ENCODE measurements at regions not wholly inside any gene's neighbourhood (a gene's known extent, or its start where the extent isn't known, plus 50 kb on each side); places are given as distances from the start of the nearest gene placed in this dataset.

DNA sequence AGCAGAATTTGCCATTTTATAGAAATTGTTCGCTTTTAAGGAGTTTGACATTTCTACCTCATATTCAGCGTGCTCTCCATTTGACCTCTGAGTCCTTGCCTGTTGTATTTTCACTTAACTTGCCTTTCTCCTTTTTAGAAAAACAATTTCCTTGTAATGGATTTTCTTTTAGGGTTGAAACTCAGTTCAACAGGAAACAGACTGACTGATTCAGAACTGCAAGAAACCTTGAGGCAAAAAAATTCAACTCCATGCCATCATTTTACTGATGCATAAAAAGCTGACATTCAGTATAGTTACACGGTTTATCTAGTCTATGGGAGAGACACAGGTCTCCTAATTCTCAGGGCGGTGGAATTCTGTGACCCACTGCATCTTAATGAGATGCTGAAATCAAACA lies 59.8 kb downstream of the MRPS30 start:
- no peak for DNase-seq

DNA sequence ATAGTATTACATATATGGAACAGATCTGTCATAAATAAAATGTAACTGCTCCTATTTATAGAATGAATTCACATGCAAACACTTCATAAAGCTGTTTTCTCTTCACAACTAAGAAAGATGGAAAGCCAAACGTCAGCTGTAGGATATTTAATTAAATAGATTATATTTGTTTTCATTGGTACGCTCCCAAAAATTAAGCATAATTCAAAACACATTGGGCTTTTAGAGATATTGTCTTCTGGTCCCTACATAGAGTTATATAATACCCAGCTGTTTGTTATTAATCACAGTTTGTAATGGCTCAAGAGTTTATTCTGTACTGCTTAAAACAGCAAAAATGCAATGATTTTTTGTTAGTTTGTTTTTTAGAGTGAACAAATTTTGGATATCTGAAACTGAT lies 61.2 kb downstream of the MRPS30 start:
- DNase-seq: no peak

DNA sequence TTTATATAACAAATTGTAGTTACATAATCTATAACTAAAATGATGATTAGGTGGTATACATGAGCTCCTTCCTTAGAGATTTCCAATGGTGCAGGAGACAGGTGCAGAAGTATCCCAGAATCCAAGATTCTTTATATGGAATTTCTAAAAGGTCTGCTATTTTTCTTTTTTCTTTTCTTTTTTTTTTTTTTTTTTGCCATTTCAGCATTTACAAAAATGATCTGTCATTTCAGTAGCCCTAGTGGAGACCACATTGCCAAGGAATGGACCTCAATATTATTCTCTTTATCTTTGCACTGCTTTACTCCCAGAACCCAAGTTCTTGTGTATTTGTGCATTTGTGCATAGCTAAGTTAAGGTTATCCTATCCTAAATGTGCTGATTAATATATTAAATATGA lies 61.7 kb downstream of the MRPS30 start:
- no peak for DNase-seq

DNA sequence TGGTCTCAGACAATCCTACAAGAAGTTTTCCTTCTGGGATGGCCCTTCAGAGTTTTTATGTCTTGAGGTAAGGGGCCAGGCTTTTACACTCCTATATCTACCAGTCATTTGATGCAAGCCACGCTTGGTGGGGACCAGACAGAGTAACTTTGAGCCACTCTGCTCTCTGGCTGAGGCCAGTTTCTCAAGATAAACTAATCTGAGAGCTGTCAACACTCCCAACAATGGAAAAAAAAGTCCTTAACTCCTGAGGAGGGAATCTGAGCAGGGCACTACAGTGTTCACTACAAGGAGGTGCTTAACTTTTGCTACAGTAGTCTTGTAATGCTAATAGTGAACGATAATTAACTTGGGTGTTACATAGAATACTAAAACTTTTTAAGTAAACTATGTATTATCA lies 62.7 kb downstream of the MRPS30 start:
- DNase-seq: no peak

DNA sequence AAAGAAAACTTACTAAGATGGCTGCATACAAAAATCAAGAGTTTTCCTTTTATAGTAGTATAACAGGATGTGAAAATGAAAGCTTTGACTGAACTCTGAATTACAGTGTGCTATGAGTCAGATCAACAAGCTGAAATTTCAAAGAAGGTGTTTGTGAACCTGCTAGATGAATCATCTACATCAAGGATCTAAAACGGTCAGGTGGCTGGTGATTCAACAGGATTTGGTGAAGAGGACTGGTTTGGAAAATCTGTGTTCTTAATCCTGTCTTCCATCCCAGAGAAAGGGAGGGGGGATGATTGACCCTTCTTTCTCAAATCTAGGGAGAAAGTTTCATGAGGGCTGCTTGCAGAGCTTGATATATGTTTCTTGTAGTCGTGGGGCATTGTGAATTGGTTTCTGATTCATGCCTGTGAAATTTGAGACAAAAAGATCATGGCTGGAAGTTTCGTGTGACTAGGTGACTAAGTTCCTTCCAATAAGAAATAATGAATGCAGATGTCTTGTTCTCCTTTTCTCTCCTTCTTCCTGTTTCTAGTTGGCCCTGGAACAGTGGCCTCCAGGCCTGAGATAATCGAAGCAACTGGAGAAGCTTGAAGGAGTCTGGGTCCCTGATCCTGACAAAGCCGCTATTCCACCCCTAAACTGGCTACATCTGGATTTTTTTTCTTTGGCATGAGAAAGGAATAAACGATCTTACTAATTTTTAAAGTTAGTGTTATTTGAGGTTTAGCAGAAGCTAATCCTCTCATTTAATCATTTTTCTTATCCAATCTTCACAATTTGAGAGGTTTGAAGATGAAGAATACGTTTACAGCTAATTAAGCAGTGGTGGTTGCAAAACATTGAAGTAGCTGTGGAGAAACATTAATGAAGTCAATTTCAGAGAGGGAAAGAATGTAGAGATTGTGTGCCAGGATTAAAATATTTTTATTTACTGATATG lies 67.2 kb downstream of the MRPS30 start:
- peak; percentile 41 for DNase-seq

DNA sequence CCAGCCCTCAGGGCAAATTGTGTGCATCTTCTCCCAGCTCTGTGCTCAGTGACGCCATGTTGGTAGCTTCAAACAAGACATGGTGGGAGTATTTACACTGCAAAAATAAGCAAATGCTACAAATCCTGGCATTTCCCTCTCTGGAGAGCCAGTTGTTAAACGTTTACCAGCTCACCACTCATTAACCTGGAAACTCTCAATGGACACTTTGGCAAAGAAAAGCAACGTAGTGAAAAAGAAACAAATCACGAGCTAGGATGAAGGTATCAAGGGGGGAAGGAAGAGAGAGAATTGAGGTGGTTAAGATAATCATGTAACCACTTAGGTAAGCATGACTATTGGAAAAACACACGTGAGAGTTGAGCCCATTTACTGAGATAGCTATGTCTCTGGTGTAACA lies 72.5 kb downstream of the MRPS30 start:
- DNase-seq: no peak

DNA sequence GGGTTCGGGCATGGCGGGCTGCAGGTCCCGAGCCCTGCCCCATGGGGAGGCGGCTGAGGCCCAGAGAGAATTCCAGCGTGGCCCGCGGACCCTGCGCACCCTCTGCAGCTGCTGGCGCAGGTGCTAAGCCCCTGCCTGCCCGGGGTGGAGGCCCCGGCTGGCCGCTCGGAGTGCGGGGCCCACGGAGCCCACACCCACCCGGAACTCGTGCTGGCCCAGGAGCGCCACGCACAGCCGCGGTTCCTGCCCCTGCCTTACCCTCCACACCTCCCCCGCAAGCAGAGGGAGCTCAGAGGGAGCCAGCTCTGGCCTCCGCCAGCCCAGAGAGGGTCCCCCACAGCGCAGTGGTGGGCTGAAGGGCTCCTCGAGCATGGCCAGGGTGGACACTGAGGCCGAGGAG lies 75.3 kb downstream of the MRPS30 start:
- no peak for DNase-seq

DNA sequence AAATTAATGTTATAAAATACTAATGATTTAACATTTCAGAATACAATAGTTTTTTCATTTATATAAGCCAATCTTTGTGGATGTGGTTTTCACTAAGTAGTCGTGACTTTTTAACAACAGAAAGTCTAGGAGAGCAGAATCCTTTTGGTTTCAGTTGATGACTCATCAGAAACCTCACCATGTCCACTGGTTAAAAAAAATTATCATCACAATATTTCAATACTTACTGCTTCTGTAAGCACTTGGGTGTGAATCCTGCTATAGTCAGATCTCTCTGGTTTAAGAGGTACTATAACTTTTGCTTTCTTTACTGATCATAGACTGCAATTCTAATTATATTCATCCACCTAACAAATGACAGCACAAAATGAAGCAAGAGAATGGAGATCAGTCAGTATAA lies 77.2 kb downstream of the MRPS30 start:
- no peak for DNase-seq

DNA sequence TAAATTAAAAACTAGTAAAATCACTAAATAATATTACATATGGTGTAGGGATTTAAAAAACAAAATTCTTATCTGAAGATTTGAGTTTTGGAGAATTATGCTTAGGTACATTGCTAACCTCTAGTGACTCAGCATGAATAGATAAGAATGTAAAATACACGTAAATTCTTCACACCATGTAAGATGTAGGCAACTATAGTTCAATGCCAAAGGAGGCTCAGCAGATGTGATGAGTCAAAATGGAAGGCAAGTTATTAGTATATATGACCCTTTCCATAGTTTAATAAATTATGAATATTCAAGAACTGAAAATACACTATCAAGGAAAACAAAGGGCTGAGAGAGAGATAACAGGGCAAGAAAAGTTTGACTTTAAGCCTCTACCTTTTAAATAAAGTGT lies 79.0 kb downstream of the MRPS30 start:
- no peak for DNase-seq

DNA sequence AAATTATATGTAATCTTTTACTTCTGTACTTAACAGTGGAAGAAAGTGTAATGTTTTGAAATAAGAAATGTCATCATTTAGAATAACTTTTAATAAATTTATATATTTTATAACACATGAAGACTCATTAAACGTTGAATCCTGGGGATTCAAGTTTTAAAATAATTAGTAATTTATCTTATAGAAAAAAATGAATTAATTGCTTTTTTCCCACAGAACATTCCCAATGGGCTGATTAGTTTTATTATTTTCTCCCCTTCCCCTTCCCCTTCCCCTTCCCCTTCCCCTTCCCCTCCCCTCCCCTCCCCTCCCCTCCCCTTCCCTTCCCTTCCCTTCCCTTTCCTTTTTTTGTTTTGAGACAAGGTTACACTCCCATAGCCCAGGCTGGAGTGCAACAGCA lies 79.7 kb downstream of the MRPS30 start:
- no peak for DNase-seq

DNA sequence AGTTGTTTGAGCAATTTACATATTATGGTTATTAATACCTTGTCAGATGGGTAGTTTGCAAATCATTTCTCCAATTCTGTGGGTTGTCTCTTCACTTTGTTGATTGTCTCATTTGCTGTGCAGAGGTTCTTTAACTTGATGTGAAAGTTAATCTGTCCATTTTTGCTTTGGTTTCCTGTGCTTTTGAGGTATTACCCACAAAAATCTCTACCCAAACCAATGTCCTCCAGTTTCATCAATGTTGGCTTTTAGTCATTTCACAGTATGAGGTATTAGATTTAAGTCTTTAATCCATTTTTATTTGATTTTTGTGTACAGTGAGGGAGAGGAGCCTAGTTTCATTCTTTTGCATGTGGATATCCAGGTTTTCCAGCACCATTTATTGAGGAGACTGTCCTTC lies 82.4 kb downstream of the MRPS30 start:
- no peak for DNase-seq

DNA sequence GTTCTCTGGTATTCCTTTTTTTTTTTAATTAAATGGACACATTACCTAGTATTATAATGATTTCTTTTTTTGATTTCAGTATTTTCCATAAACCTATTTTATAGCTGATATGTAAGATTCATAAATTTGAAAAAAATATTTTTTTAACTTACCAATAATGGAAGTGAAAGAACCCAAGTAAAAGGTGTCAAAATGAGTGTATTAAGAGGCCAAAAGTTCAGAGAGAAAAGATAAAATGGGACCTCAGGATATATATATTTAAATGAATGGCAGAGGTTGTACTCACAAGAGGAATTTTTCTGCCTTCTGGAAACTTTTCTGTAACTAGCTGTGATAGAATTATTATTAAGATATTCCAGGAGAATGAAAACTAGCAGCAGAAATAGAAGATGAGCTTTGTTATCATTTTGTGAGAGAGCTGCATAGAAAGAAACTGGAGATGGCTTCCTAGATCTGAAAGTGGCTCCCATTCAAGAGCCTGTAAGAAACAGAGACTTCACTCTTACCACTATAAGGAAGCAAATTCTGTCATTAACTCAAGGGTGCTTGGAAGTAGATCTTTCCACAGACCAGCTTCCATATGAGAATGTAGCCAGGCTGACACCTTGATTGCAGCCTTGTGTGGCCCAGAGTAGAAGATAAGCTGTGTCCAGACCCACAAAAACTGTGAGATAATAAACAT lies 91.7 kb downstream of the MRPS30 start:
- DNase-seq: no peak

DNA sequence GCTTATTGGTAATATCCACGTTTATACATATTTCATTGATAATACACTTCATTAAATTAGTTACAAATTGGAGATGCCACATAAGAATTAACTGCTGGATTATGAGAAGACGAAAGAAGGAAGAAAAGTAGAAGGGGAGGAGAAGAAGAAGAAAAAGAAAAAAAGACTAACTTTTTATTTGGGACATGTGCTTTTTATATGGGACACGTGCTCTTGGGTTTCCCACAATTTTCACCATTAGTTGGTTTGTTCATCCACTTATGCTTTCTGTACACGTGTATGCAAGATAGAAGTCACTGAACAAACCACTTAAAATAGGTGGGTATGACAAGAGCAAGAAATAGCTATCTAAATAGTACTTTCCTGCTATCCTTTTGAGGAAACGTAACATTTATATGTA lies 98.6 kb downstream of the MRPS30 start:
- DNase-seq: no peak

DNA sequence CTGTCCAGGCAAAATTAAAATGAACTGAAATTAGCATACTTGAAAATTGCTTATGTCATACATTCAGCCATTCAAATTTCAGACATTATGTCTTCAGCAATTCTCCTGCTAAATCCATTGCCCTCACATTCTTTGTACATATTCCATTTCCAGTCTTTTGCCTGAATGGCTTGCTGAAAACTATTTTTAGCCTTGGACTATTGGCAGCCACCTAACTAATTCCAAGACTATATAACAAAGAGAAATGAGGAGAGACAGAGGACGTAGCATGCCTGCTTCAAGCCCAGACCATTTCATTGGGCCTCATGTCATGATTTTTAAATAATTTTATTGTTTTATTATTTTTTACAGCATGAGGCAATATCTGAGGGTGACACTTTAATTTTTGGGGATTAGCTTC lies 100.3 kb downstream of the MRPS30 start:
- no peak for DNase-seq

DNA sequence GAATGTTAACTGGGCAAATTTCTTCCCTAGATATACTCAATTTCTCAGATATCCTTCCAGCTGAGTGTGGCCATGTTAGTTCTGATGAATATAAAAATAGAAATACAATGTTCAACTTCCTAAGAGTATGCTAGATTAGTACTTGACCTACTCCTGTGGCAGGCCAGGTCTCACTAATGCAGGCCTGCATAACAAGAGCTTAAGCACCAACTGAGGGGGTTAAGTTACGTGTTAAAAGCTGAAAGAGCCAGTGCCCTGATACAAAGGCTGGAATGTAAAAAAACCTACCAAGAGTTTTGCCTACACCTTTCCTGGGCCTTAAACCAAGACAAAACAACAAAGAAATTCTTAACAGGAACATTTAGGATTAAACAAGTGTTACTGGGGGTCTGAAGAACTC lies 102.8 kb downstream of the MRPS30 start:
- DNase-seq: no peak

DNA sequence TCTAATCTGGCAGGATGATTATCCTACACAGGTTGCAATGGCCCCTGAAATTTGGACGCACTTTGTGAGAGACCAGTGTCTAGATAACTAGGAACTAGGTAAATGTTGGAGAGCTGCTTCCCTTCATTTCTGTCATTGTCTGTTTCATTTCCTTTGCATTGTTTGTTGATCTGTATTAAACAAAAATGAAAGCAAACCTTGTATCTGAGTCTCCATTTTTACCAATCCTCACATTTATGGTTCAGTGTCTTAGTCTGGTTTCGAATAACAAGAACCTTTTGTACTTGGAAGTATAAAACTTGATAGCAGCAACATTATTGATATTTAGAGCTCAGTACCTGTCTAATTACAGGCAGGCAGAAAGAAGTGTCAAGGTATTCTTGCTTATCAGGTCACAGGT lies 105.5 kb downstream of the MRPS30 start:
- no peak for DNase-seq

DNA sequence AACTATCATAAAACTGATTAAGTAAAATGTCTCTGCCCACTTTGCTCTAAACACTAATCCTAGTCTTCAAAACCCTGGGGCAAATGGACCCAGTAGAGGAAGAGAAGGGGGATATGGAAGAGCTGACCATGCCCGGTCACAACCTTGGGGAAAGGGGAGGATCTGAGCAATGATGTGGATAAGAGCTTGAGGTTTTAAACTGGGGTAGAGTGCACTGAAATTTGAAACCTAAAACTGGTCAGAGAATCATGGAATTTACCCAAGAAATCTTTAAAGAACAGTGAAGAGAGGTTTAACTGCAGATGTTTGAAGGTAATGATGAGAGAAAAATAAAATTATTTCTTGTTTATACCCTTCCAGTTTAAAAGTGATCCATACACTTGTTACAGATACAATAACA lies 110.8 kb downstream of the MRPS30 start:
- DNase-seq: no peak

DNA sequence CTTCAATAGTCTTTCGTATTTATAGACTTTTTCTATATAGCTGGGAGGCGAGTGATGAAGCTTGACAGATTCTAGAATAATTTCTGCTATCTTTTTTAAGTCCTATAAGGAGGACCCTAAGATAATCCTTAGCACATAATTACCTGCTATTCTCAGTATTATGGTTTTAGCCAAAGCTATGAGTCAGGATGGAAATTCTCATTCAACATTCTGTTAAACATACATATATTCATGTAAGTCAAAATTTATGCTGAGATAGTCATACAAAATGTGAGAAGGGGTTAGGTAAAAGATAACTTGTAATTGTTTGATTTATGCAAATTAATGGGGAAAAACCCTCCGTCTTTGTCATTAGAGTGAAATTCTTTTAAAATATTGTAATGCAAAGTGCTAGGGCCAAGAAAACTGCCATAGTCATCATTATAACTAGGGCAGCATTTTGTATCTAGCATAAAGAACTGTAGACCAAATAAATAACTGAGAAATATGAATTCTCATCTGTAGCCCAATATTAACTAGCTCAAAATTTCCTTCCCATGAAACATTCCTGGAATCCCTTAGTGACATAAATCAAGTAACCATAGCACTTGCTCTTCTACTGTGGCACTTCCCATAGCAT lies 118.5 kb downstream of the MRPS30 start:
- DNase-seq: no peak

DNA sequence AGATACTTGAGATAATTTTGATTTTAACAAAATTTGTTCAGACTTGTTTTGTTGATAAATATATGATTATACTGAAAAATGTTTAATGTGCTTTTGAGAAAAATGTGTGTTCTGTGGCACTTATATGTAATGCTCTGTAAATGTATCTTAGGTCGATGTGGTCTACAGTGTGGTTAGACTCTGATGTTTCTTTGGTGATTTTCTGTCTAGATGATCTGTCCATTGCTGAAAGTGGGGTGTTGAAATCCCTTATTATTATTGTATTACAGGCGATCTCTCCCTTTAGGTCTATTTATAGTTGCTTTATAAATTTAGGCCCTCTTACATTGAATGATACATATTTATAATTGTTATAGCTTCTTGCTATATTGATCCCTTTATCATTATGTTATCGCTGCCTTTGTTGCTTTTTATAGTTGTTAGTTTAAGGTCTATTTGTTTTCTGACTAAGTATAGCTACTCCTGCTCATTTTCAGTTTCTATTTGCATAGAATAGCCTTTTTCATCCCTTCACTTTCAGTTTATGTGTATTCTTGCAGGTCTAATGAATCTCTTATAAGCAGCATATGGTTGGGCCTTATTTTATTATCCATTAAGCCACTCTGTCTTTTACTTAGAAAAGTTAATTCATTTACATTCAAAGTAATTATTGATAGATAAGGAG lies 124.3 kb downstream of the MRPS30 start:
- DNase-seq: no peak

DNA sequence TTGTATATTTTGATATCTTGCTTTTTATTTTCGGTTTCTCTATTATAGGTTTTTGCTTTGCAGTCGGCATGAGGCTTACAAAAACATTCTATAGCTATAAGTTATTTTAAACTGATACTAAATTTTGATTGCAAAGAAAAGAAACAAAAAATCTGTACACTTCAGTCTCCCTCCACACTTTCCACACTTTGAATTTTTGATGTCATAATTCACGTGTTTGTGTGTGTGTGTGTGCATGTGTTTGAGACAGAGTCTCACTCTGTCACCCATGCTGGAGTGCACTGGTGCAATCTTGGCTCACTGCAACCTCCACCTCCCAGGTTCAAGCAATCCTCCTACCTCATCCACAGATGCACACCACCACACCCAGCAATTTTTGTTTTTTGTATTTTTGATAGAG lies 124.9 kb downstream of the MRPS30 start:
- no peak for DNase-seq

DNA sequence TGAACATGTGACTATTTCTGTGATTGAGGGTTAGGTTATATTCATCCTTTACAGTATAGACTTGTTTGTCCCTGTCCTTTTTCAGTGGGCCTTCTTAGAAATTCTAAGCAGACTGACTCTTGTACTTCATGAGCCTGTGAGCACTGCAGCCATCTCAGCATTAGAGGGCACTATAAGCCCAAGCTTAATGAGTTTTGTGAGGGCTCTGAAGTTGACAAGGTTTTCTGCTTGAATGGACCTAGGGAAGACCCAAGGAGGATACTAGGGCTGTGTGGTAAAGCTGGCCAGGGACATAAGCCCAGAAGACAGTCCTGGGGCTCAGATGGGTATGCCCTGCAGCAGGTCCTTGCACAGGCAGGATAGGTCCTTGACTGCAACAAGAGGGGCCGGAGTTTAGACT lies 126.5 kb downstream of the MRPS30 start:
- DNase-seq: no peak

DNA sequence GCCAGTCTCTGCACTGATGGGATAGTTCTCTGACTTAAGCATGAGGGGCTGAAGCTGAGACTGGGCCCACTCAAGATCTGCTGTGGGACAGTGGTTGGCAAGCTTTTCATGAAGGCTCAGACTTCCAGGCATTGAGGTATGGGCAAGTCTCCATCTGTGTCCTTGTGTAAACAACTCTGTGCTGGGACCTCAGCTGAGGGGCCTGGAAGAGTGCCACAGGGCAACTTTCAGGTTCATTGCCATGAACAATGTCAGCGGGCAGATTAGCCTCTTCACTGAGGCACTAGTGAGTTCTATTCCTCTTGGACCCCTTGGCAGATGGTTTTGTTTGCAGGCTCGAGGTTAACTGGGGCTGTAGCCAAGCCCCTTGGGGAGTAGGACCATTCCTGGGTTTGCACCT lies 127.1 kb downstream of the MRPS30 start:
- DNase-seq: no peak

DNA sequence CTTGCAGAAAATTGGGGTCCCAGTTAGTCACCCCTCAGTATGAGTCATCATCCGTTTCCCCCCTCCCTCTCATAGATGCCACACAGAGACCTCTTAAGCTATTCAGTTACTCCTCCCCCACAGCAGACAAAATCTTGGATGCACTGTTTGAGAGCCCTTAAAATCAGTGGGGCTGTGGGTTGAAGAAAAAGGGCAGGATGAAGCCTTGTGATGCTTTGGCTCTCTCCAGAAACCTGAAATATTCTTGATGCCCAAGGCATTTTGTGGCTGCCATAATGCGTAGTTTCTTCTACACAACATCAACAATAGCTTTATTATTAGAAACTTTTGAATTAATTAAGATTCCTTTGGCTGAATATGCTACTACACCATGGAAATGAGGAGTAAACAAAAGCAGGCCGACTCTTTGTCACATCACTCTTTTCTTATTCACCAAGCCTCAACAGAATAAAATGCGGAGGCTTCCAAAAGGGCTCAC lies 133.8 kb downstream of the MRPS30 start:
- DNase-seq: no peak

Data from activated CD4-positive, alpha-beta T cell treated with anti-CD3 and anti-CD28 coated beads for 48 hours (primary cell).